ENCODE measurements at regions not wholly inside any gene's neighbourhood (a gene's known extent, or its start where the extent isn't known, plus 50 kb on each side); places are given as distances from the start of the nearest gene placed in this dataset.

Small RNAs in the stretch of these regions (small RNA-seq; reads per million reads assigned to genes)
- 0 reads per million in 2 experiments for gene RNU6-1087P
